Fibroblast of skin of back (primary cell): ENCODE measurements at regions not wholly inside any gene's neighbourhood (a gene's known extent, or its start where the extent isn't known, plus 50 kb on each side); places are given as distances from the start of the nearest gene placed in this dataset.
A peak's percentile ranks its signal among the peaks of the same experiment; 100 is the strongest.
"Not testable (repeated sequence)": the region's sequence is repeated elsewhere in the genome, so short reads cannot be mapped to it uniquely, and the experiment has no call there.

Source experiments
- DNase-seq: peaks from one replicate; pipeline ENCODE4 v3.0.0-alpha.2; 2013

DNA sequence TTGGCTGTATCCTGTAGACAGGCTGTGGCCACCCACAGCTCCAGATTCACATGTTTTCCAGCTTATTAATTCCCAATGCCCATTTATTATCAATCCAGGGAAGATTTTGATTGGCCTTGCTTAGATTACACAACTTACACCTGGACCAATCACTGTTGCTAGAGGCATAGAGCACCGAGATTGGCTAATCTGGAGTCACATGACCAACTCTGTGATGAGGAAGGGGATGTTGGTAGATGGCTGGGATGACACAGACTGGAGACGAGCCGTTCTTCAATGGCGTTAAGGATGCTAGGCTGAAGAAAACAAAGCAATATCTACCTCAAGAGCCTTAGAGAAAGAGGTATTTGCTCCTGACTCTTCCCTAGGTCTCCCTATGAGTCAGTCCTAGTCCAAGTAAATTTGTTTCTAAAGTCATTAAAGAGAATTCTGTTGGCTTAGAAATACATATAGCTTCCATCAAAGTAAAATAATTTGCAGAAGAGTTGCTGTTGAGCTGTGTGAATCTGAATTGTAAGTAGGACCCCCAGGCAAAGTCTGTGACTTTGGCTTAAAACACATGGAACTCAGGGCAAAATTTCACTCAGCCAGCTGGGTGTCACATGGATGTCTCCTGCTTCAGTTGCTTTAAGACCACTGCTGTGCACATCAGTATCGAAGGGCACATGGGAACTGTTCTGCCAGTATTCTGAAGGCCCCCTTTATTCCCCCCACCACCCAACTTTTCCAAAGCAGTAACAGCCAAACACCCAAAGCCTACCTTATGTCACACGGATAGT, 326.4 kb upstream of the KLF4 start:
- DNase-seq: no peak

DNA sequence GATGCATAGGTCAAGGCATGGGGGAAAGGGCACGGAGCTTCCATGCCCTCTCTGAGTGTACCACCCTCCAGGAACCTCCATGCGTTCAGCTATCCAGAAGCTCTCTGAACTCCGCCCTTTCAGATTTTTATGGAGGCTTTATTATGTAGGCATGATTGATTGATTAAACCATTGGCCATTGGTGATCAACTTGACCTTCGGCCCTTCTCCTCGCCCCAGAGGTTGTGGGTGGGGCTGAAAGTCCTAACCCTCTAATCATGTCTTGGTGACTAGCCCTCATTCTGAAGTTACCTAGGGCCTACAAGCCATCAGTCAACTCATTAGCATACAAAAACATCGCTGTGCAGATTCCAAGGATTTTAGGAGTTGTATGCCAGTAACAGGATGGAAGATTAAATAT, 323.7 kb upstream of the KLF4 start:
- no peak for DNase-seq

DNA sequence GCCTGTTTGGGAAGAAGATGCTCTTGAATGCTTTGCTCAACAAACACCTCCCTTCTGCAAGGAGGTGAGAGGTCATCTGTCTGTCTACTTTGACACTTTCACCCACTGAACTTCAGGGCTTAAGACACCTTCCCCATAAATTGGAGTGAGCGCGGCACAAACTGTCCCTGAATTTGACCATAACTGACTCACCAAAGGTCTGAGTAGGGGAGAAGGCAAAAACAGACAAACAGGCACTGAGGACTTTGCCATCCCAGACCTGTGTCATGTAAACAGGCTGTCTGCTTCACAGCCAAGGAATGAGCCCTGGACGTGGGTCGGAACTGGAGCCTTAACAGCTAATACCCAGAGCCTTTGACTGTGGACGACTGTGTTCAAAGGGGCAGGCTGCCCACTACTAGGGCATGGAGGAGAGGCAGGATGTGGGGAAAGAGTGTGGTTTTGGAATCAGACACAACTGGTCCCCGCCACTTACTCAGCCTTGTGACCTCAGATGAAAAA, 320.9 kb upstream of the KLF4 start:
- no peak for DNase-seq

DNA sequence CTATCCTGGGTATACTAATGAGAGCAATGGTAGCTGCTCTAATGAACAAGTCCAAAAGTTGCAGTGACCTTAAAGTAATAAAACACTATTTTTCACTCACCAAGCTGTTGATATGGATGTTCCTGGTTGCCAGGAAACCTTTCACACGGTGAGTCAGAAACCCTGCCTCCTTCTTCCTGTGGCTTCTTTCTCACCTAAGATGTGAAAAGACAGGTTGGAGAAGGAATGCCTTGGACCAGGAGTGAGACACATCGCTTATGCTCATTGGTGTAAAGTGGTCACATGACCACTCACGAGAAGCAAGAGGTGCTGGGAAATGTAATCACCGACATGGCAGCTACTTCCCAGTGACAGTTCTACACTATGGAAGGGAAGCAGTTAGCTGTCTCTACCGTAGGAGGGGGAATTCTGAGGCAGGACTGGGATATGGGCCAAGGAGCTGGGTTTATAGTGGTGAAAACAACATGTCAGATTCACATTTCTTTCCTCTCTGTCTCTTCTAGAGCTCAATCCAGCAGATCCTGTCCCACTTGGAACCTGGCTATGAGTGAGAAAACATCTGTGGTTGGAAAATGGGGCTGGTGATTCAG, 320.4 kb upstream of the KLF4 start:
- no peak for DNase-seq

DNA sequence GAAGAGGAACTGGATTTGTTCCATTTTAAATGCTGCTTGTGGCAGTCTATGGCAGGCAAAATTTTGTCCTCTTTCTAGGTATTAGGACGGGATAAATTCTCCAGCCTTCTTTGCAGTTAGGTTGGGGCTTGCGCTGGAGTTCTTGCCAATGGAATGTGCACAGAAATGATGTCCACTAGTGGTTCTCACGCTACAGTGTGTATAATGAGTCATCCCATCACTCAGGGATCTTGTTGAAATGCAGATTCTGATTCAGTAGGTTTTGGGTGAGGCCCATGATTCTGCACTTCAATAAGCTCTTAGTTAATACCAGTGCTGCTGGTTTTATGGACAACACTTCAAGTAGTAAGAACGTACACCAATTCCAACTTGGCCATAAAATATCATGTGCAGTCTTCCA, 317.6 kb upstream of the KLF4 start:
- peak; percentile 62 for DNase-seq

DNA sequence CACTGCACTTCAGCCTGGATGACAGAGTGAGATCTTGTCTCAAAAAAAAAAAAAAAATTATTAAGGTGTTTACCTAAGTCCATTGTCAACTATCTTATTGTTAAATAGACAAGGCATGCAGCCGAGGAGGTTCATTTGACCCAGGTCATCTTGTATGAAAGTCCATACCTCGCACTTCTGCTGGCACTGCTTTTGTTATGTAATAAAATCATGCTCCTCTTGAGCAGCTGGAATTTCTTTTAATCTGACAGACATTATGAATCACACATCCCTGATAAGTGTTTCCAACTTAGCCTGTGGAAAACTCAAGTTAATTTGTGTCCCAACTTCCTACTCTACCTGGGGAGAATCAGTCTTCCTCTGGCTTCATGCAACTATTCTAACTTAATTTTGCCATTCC, 315.6 kb upstream of the KLF4 start:
- no peak for DNase-seq

DNA sequence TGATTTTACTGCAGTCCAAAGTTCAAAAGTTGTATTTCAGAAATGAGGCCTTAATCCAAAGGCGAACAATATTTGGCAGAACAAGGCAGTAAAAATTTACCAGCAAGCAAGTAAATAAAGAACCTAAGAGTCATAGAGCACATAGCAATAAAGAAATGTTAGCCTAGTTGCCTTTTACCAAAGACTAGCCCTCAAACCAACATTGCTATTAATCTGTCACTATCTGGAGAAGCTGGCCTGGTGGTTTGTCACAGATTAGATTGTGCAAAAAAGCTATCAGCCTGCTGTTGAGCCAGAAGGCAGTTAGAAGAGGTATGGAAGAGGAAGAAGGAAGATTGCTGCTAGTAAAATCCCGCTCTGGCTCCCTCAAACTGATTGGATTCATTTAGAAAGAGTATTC, 304.7 kb upstream of the KLF4 start:
- DNase-seq: no peak

DNA sequence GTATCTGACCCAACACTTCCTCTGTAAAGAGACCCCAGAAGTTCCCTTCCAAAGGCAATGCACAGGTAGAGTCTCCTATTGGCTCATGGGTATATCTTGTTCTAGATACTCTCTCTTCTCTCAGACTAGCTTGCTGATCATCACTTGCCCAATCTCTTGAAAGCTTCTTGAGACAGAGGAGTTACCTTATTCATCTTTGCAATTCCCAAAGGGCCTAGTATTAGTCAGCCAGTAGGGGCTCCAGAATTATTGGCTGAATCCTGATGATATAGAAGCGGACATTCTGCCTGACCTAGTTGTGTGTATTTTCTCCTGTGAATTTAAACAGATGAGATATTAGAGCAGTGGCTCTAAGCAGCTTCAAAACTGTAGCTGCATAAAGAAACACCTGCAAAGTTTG, 304.0 kb upstream of the KLF4 start:
- no peak for DNase-seq

DNA sequence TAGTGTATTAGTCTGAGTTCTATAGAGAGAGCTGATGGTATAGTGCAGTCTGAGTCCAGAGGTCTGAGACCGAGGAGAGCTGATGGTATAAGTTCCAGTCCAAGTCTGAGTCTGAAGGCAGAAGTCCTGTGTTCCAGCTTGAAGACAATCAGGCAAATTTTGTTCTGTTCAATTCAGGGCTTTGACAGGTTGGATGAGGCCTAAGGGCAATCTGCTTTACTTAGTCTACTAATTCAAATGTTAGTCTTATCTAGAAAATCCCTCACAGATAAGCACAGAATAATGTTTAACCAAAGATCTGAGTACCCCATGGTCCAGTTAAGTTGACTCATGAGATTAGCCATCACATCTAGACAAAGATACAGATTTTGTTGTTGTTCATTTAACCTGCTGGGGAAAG, 303.0 kb upstream of the KLF4 start:
- no peak for DNase-seq

DNA sequence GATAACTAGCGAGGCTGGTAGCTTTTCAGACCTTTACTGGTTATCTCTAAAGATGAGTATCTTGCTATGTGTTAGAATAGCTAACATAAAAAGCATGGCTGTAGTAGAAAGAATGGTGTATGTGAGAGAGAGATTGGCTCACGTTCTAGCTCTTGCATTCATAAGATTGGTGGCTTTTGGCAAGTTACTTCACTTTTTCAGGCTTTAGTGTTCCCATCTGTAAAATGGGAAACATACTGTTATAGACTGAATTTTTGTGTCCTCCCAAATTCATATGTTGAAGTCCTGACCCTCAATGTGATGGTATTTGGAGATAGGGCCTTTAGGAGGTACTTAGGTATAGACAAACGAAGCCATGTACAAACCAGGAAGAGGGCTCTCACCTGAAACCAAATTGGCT, 302.4 kb upstream of the KLF4 start:
- no peak for DNase-seq

DNA sequence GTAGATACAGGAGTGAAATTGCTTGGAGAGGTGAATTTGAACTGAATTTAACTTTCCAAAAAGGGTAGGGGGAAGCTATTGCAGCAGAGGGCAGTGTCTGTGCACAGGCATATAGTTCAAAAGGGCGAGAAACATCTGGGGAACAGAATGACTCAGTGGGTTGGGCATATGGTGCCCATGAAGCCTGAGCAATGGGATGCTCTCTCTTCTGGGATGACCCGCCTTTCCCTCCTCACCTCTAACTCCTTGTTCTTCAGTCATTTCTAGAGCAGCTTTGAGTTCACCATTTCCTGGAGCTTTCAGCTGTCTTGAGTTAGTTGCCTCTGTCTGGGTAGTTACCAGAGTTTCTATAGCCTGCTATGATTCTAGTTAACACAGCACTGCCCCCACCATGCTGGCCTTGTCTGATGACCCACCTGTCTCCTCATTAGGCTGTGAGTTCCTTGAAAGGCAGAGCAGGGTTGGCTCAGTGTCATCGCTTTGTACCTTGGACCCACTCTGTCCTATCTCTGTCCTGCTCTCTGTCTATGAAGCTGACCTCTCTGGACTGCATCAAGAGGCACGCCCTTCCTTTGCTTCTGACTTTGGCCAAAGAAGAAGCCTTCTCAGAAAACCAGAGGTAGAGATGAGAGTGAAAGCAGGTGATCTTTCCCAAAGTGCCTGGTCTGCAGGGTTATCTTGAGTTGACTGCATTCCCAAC, 299.6 kb upstream of the KLF4 start:
- DNase-seq: no peak

DNA sequence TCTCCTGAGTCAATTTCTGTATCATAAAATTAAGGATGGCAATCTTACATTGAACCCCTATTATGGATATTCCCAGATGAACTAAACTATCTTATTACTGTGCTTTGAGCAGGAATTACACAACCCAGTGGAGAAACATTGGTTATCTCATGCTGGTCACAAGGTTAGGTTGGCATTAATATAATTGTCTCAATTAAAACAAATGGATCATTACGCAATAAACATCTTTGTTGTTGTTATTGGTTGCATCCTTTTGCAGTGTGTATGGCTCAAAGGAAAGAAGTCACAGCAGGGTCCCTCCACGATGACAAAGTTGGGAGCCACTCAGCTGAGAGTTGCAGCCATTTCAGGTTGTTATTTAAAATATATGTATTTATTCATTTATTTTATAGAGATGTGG, 297.0 kb upstream of the KLF4 start:
- no peak for DNase-seq

DNA sequence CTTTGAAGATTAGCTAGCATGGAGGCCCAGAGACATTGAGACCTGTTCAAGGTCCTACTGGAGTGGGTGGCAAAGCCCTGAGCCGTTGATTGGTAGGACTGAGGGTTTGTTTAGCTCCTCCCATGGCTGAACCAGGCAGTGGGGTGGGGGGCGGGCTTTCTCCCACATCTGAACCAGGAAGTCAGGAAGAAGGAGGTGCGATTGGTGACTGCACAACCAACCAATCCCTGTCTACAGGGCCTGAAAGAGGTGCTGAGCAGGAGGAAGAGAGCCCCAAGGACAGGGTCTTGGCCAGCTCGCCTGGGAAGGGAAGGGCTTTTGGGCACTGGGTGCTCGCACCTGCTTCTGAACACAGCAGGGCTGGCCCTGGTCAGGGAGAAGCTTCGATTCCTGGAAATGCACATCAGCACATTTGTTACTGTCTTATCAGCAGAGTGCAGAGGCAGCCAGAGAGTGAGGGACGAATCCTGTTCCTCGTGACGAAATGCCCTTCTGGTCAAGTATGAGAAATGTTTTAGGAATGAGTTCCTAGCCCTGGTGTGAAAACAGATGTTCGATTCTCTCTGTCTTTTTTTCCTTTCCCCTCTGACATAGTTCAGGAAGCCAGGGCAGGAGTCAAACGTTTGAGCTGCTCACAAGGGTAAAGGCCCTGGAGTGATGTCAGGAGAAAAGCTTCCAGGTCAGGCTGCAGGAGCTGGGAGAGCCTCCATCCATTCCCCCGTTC, 294.8 kb upstream of the KLF4 start:
- peak; percentile 64 for DNase-seq

DNA sequence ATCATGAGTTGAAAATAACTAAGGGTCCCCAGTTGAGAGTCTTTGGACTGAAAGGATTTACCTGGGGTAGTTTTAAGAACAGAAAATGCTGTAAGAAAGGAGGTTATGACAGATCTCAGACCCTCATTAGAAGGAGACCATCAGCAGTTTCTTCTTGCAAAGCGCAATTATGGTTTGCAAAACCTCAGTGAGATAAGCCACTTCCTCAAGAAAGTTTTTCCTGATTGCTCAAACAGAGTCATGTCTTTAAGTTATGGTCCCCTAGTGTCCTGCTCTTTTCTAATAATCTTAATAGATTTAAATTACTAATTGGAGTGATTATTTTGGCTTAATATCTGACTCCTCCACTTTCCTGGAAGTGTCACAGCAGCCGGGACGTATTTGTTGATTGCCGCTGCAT, 293.2 kb upstream of the KLF4 start:
- no peak for DNase-seq

DNA sequence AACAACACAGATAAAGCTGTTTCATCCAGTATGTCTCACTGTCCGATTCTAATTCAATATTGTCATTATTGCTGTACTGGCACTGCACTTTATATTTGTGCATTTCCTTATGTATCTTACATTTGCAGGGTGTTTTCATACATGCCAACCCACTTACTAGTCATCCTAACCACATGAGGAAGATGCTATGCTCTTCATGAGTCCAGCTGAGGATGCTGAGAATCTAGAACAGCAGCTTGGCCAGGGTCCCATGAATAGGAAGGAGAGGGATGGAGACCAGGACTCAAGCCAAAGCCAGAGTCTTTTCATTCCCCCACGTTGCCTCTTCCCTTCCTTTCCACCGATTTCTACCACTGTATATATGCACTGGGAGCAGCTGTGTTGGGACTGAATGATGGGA, 292.8 kb upstream of the KLF4 start:
- peak; percentile 73 for DNase-seq

DNA sequence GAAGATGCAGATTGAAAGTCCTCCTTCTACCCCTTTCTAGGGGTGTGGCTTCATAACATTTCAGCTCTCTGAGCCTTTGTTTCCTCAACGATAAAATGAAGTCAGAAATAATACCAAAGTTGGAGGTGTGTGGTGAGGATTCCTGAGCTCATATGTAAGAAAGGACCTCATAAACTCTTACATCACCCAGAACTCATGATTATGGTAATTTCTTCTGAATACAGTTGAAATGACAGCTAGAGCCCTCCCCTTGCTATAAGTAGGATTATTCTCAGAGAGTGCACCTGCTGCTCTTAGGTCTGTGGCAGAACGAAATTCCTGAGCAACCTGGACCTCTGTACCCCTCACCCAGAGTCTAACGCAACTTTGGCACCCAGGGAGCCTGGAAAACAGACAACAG, 291.4 kb upstream of the KLF4 start:
- no peak for DNase-seq

DNA sequence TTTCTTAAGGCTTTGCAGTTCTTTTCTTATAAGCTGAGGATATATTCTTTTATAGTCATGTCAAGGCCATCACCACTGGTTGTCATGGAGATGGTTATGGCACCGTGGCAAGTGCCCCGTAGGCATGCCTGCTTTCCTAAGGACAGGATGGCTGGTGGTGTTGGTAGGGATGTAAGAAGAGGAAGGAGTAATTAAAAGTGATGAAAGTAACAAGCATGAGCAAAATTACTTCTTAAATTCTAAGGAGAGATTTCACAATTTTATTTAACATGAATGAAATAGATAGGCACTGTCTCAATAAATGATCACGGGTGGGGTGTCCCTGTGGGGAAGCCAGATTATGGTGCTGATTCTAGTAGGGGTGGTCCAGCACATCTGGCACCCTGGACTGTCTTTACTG, 290.2 kb upstream of the KLF4 start:
- DNase-seq: no peak

DNA sequence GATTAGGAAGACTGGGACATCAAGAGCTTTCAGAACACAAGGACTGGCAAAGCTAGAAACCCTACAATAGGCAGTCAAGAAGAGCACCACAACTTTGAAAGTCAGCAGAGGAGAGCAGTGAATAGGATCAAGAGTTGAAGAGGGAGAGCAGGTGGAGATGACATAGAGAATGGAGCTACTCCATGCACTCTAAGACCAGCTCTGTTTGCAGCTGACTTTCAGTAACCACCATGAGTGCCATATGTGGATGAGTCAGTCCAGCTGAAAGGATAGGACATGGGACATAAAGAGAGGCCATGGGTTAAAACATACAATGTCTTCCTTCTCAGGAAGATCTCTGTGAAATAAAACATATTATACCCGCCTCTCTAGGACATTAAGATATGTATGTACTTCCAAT, 289.1 kb upstream of the KLF4 start:
- DNase-seq: no peak

DNA sequence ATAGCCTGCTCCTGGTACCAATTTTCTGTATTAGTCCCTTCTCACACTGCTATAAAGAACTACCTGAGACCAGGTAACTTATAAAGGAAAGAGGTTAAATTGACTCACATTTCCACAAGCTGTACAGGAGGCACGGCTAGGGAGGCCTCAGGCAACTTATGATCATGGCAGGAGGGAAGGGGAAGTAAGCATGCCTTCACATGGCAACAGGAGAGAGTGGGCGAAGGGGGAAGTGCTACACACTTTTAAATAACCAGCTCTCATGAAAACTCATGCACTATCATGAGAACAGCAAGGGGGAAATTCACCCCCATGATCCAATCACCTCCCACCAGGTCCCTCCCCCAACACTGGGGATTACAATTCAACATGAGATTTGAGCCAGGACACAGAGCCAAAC, 284.5 kb upstream of the KLF4 start:
- not testable (repeated sequence) for DNase-seq

DNA sequence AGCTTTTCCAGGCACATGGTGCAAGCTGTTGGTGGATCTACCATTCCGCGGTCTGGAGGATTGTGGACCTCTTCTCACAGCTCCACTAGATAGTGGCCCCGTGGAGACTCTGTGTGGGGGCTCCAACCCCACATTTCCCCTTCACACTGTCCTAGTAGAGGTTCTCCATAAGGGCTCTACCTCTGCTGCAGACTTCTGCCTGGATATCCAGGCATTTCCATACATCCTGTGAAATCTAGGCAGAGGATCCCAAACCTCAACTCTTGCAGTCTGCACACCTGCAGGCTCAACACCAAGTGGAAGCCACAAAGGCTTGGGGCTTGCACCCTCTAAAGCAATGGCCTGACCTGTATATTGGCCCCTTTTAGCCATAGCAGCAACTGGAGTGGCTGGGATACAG, 283.4 kb upstream of the KLF4 start:
- no peak for DNase-seq

DNA sequence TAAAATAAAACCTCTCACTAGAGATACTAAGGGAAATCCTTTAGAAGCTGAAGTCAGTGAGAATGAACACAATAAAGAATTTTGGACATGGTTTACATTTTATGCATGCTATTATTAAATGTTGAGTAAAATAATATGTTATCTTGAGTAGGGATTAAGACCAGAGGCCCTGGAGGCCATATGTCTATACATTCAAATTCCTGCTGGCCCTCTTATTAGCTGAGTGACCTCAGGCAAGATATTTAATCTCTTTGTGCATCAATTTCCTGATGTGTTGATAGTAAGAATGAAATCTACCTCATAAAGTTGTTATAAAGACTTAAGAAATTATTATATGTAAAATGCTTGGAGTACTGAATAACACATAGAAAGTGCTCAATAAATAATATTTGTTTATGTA, 281.1 kb upstream of the KLF4 start:
- no peak for DNase-seq

DNA sequence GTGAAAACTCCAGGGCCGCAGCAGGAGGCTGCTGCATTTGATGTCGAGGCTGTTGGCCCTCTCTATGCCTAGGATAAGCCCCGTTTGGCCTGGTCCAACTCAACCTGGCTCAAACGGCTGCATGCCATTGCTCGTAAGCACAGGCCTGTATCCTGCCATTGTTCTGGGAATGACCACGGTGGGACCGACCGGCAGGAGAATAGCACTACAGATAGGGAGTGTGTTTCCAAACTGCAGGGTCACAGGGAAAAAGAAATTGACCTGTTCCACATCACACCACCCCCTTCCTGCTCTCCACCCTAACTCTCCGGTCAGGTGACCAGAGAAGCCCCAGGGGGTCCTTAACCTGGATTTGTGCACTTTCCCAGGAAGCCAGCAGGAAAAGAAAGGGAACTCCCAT, 278.7 kb upstream of the KLF4 start:
- DNase-seq: no peak

DNA sequence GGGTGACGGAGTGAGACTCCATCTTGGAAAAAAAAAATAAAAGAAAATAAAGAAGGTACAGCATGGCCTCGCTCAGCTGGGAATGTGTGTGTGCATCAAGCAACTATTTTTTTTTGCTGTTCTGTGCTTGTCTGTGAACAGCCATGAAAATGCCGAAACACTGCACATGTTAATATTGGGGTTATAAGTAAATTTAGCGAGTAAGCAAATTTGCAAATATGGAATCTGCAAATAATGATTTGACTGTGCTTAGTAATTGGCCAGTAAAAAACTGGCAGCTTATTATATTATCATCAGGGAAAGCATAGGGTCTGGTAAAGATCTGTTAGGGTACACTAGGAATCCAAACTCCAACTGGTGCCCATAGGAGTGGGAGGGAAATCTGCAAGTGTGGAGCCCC, 278.1 kb upstream of the KLF4 start:
- no peak for DNase-seq
